HG03060 (cell line): ENCODE measurements at regions not wholly inside any gene's neighbourhood (a gene's known extent, or its start where the extent isn't known, plus 50 kb on each side); places are given as distances from the start of the nearest gene placed in this dataset.

Experiments used
- ATAC-seq: cut with Tn5 transposase; IDR thresholded peaks from one replicate; pipeline ENCODE4 v1.9.1; 2021; ENCODE audit warnings: low read depth, moderate number of reproducible peaks; ENCODE audit not compliant: unreplicated experiment

GRCh38 chr5:72030237-72030636, 77.0 kb upstream of the MAP1B start:
- no peak for ATAC-seq

GRCh38 chr5:72032788-72033187, 74.5 kb upstream of the MAP1B start:
- no peak for ATAC-seq

GRCh38 chr5:72034770-72035169, 72.5 kb upstream of the MAP1B start:
- no peak for ATAC-seq

- ATAC-seq: no peak
Observed at GRCh38 chr5:72035831-72036230, 71.4 kb upstream of the MAP1B start.

- no peak for ATAC-seq
Observed at GRCh38 chr5:72036951-72037350, 70.3 kb upstream of the MAP1B start.

DNA sequence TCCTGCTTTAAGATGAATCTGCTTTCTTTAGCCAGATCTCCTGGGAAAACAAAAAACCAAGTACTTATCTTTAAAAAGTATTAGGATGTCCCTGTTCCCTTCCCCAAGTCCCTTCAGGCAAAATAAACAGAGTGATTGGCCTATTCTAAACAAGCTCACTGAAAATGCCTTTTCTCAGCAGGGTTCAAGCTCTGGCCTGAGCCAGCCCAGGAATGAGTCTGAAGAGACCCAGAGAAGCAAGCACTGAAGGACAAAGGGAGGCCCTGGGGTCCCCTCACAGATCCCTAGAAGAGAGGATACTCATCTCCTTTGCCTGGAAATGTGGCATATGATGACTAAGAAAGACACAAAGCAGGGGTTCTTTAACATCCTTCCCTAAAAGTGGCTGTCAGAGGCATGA, 66.8 kb upstream of the MAP1B start:
- ATAC-seq: no peak

- no peak for ATAC-seq
Observed at GRCh38 chr5:72041654-72042053, 65.6 kb upstream of the MAP1B start.

- ATAC-seq: no peak
Observed at GRCh38 chr5:72042097-72042496, 65.2 kb upstream of the MAP1B start.

DNA sequence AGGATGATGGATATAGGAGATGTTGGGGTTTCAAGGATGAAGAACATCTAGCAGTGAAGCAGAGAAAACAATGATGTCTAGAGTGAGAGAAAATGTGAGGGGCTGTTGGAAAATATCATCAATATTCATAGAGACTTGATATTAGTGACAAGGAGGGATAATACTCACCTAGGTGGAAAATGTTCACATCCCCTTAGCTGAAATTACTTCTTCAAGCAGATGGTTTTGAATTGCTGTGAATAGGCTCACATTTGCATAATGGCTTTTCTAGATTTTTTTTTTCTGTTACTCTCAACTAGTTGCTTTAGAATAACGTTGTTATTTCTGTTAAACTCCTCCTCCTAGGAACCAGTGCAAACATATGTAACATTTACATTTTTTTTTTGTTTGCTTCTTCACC, 61.6 kb upstream of the MAP1B start:
- no peak for ATAC-seq

- ATAC-seq: no peak
Observed at GRCh38 chr5:72046106-72046505, 61.2 kb upstream of the MAP1B start.

DNA sequence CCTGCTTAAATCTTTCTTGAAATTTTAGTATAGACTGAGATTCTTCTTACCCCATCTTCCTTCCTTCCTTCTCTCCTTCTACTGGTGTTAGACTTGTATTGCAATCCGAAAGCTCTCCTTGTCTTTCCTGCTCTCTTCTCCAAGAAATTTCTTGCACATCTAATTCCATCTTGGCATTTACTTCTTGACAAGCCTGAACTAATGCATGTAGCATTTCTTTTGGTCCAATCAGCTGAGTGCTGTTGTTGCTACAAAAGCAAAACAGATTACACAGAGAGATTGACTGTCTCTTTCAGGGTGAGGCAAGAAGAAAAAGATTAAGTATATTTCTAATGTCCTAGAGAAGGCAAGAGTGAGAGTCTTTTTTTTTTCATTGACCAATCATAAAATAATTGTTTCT, 51.6 kb upstream of the MAP1B start:
- ATAC-seq: no peak
